ENCODE measurements at regions not wholly inside any gene's neighbourhood (a gene's known extent, or its start where the extent isn't known, plus 50 kb on each side); places are given as distances from the start of the nearest gene placed in this dataset.
"Not testable (repeated sequence)": the region's sequence is repeated elsewhere in the genome, so short reads cannot be mapped to it uniquely, and the experiment has no call there.

DNA sequence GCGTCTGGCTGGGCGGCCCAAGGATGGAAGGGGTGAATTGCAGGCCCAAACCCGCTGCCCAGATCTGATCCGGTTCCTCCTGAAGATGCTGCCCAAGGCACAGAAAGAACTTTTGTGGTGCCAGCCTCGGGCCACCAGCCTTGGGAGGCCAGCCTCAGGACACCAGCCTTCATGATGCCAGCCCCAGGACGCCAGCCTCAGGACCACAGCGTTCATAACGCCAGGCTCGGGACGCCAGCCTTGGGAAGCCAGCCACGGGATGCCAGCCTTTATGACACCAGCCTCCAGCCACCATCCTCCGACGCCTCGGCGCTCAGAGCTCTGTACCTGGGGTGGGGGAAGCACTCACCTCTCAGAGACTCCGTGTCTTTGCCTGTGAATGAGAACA, 107.8 kb downstream of the ADRA2C start:
- H3K27ac ChIP-seq (ENCODE audit: low read depth, low read length) = no peak overlapping the region
- H3K27me3 ChIP-seq (ENCODE audit: low read length) = peaks cover 4% of the 10 kb centered on the region; the same call in 1 of the 2 replicates
- no peak for TF ChIP-seq EZH2phosphoT487 (conservative IDR thresholded peaks at IDR 0.05; ENCODE audit: low read length)
- TF ChIP-seq, protein P1, sequence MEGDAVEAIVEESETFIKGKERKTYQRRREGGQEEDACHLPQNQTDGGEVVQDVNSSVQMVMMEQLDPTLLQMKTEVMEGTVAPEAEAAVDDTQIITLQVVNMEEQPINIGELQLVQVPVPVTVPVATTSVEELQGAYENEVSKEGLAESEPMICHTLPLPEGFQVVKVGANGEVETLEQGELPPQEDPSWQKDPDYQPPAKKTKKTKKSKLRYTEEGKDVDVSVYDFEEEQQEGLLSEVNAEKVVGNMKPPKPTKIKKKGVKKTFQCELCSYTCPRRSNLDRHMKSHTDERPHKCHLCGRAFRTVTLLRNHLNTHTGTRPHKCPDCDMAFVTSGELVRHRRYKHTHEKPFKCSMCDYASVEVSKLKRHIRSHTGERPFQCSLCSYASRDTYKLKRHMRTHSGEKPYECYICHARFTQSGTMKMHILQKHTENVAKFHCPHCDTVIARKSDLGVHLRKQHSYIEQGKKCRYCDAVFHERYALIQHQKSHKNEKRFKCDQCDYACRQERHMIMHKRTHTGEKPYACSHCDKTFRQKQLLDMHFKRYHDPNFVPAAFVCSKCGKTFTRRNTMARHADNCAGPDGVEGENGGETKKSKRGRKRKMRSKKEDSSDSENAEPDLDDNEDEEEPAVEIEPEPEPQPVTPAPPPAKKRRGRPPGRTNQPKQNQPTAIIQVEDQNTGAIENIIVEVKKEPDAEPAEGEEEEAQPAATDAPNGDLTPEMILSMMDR (IDR thresholded peaks at IDR 0.05; ENCODE audit: insufficient read depth, low read length, poor library complexity, severe bottlenecking) = no peak
- no peaks in the 10 kb centered on the region for H3F3A ChIP-seq (ENCODE audit: insufficient read depth)
- no peaks in the 10 kb centered on the region for H3K79me2 ChIP-seq (ENCODE audit: insufficient read depth, low read length)
- no peak overlapping the region for H3K9ac ChIP-seq (ENCODE audit: low read length)
- no peaks in the 10 kb centered on the region for H3K9me2 ChIP-seq (replicated peaks; ENCODE audit: insufficient read depth, low read length)
- no peak overlapping the region for H3K4me2 ChIP-seq (ENCODE audit: low read depth, low read length, poor library complexity, severe bottlenecking)
- H3K9me3 ChIP-seq (ENCODE audit: insufficient read depth, low read length) = no peaks in the 10 kb centered on the region
- H2AFZ ChIP-seq (ENCODE audit: low read depth, low read length, severe bottlenecking) = no peak overlapping the region
- no peaks in the 10 kb centered on the region for H3K36me3 ChIP-seq (ENCODE audit: low read length)
- no peak overlapping the region for H3K4me3 ChIP-seq (ENCODE audit: insufficient read depth, low read length, poor library complexity, severe bottlenecking)
- no peaks in the 10 kb centered on the region for H4K20me1 ChIP-seq (ENCODE audit: low read depth, low read length)

DNA sequence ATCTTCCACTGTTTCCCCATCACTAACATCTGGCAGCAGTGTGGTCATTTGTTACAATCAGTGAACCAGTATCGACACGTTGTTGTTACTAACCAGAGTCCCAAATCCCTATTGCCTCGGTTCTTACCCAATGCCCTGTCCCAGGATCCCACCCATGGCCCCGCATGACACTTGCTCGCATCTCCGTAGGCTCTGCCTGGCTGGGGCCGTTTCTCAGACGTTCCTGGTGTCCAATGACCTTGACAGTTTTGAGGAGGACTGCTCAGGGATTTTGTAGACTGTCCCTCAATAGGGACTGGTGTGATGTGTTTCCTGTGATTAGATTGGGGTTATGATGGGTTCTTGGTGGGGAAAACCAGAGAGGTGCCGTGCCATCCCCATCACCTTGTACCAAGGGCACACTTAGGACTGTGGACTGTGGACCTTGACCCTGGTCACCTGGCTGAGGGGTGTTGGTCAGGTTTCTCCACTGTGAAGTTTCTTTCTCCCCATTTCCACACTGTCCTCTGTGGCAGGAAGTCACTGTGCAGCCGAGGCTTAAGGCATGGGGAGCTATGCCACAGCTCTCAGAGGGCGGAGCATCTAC, 108.4 kb downstream of the ADRA2C start:
- Histone ChIP-seq H3K9ac (ENCODE audit: low read length) (no peak overlapping the region), H3K4me3 (ENCODE audit: insufficient read depth, low read length, poor library complexity, severe bottlenecking) (no peak overlapping the region), H3K27ac (ENCODE audit: low read depth, low read length) (no peak overlapping the region), H3K9me2 (replicated peaks; ENCODE audit: insufficient read depth, low read length) (no peaks in the 10 kb centered on the region), H3K9me3 (ENCODE audit: insufficient read depth, low read length) (no peaks in the 10 kb centered on the region), H4K20me1 (ENCODE audit: low read depth, low read length) (no peaks in the 10 kb centered on the region), H3K36me3 (ENCODE audit: low read length) (no peaks in the 10 kb centered on the region), H3K27me3 (ENCODE audit: low read length) (peaks cover 4% of the 10 kb centered on the region; the same call in 1 of the 2 replicates), H3F3A (ENCODE audit: insufficient read depth) (no peaks in the 10 kb centered on the region), H3K4me2 (ENCODE audit: low read depth, low read length, poor library complexity, severe bottlenecking) (no peak overlapping the region), H2AFZ (ENCODE audit: low read depth, low read length, severe bottlenecking) (no peak overlapping the region), H3K79me2 (ENCODE audit: insufficient read depth, low read length) (no peaks in the 10 kb centered on the region)
- TF ChIP-seq, protein P1 (IDR thresholded peaks at IDR 0.05; ENCODE audit: insufficient read depth, low read length, poor library complexity, severe bottlenecking) = no peak
- TF ChIP-seq EZH2phosphoT487 (conservative IDR thresholded peaks at IDR 0.05; ENCODE audit: low read length) = no peak

DNA sequence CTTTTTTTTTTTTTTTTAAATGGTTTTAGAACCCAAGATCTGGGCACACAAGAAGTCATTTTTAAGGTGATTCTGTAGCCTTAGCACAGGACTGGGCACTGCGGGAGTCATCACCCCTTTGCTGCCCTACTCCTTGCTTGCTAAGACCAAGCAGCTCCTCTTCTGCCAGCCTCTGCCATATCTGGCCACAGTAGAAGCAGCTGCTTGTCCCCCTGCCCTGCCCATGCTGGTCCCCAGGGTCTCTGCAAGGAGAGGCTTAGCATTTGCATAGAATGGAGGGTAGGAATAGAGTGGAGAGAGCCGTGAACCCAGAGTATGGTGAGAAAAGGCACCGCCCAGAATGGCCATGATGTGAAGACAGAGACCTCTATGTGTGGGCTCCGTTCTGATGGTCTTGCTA, 109.3 kb downstream of the ADRA2C start:
- Histone ChIP-seq H3K9me3 (ENCODE audit: insufficient read depth, low read length) (no peaks in the 10 kb centered on the region), H3K27ac (ENCODE audit: low read depth, low read length) (no peak overlapping the region), H3K9ac (ENCODE audit: low read length) (no peak overlapping the region), H3K9me2 (replicated peaks; ENCODE audit: insufficient read depth, low read length) (no peaks in the 10 kb centered on the region), H3K4me2 (ENCODE audit: low read depth, low read length, poor library complexity, severe bottlenecking) (no peak overlapping the region), H3F3A (ENCODE audit: insufficient read depth) (no peaks in the 10 kb centered on the region), H3K79me2 (ENCODE audit: insufficient read depth, low read length) (no peaks in the 10 kb centered on the region), H3K4me3 (ENCODE audit: insufficient read depth, low read length, poor library complexity, severe bottlenecking) (no peak overlapping the region), H3K36me3 (ENCODE audit: low read length) (no peaks in the 10 kb centered on the region), H3K27me3 (ENCODE audit: low read length) (peaks cover 4% of the 10 kb centered on the region; the same call in 1 of the 2 replicates), H2AFZ (ENCODE audit: low read depth, low read length, severe bottlenecking) (no peak overlapping the region), H4K20me1 (ENCODE audit: low read depth, low read length) (no peaks in the 10 kb centered on the region)
- no peak for TF ChIP-seq EZH2phosphoT487 (conservative IDR thresholded peaks at IDR 0.05; ENCODE audit: low read length)
- TF ChIP-seq, protein P1 (IDR thresholded peaks at IDR 0.05; ENCODE audit: insufficient read depth, low read length, poor library complexity, severe bottlenecking) = no peak

DNA sequence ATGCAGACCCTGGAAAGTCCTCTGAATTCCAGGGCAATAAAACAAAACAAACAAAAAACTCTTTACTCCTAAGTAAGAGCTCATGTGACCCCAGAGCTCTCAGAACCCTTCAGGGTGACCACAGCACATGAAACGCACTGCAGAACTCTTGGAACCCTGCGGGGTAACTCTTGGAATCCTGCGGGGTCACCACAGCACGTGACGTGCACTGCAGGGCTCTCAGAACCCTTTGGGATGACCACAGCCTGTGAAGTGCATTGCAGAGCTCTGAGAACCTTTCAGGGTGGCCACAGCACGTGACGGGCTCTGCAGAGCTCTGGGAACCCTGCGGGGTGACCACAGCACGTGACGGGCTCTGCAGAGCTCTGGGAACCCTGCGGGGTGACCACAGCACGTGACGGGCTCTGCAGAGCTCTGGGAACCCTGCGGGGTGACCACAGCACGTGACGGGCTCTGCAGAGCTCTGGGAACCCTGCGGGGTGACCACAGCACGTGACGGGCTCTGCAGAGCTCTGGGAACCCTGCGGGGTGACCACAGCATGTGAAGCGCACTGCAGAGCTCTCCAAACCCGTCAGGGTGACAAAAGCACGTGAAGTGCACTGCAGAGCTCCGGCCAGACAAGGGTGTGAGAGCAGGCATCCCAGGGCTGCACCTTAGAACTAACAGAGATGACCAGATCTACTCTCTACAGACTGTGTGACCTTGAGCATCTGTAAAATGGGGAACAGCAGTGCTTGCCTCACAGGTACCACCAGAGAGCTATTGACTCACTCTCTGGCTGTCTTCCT, 110.1 kb downstream of the ADRA2C start:
- H3K4me2 ChIP-seq (ENCODE audit: low read depth, low read length, poor library complexity, severe bottlenecking); H3K9me2 ChIP-seq (replicated peaks; ENCODE audit: insufficient read depth, low read length); H3K79me2 ChIP-seq (ENCODE audit: insufficient read depth, low read length); H3K27me3 ChIP-seq (ENCODE audit: low read length); H3K36me3 ChIP-seq (ENCODE audit: low read length); H3F3A ChIP-seq (ENCODE audit: insufficient read depth); H2AFZ ChIP-seq (ENCODE audit: low read depth, low read length, severe bottlenecking); H4K20me1 ChIP-seq (ENCODE audit: low read depth, low read length); H3K9ac ChIP-seq (ENCODE audit: low read length); H3K27ac ChIP-seq (ENCODE audit: low read depth, low read length); H3K9me3 ChIP-seq (ENCODE audit: insufficient read depth, low read length); H3K4me3 ChIP-seq (ENCODE audit: insufficient read depth, low read length, poor library complexity, severe bottlenecking): not testable (repeated sequence)
